WI38 (cell line): ENCODE measurements at regions not wholly inside any gene's neighbourhood (a gene's known extent, or its start where the extent isn't known, plus 50 kb on each side); places are given as distances from the start of the nearest gene placed in this dataset.
"Not testable (repeated sequence)": the region's sequence is repeated elsewhere in the genome, so short reads cannot be mapped to it uniquely, and the experiment has no call there.

ENCODE experiments used
- H3K4me3 ChIP-seq: 2 replicates; pipeline ENCODE4 v1.5.1; 2011; ENCODE audit warnings: low read depth, mild to moderate bottlenecking, control low read depth, low read length
- TF ChIP-seq, protein P1 (sequence below): IDR thresholded peaks from 2 replicates; pipeline ENCODE4 v1.5.1; 2012; ENCODE audit warnings: low read depth, mild to moderate bottlenecking, control low read depth, low read length

GRCh38 chrX:155819966-155820491 is 61.1 kb upstream of the VAMP7 start:
- TF ChIP-seq, protein P1, sequence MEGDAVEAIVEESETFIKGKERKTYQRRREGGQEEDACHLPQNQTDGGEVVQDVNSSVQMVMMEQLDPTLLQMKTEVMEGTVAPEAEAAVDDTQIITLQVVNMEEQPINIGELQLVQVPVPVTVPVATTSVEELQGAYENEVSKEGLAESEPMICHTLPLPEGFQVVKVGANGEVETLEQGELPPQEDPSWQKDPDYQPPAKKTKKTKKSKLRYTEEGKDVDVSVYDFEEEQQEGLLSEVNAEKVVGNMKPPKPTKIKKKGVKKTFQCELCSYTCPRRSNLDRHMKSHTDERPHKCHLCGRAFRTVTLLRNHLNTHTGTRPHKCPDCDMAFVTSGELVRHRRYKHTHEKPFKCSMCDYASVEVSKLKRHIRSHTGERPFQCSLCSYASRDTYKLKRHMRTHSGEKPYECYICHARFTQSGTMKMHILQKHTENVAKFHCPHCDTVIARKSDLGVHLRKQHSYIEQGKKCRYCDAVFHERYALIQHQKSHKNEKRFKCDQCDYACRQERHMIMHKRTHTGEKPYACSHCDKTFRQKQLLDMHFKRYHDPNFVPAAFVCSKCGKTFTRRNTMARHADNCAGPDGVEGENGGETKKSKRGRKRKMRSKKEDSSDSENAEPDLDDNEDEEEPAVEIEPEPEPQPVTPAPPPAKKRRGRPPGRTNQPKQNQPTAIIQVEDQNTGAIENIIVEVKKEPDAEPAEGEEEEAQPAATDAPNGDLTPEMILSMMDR: peak; percentile 45; the same call in 1 of the 2 replicates
- H3K4me3 ChIP-seq: no peak overlapping the region

GRCh38 chrX:155819525-155819924 is 61.6 kb upstream of the VAMP7 start:
- no peak overlapping the region for H3K4me3 ChIP-seq

DNA sequence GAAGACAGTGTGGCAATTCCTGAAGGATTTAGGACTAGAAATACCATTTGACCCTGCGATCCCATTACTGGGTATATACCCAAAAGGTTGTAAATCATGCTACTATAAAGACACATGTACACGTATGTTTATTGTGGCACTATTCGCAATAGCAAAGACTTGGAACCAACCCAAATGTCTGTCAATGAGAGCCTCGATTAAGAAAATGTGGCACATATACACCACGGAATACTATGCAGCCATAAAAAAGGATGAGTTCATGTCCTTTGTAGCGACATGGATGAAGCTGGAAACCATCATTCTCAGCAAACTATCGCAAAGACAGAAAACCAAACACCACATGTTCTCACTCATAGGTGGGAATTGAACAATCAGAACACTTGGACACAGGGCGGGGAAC is 66.8 kb upstream of the VAMP7 start:
- not testable (repeated sequence) for H3K4me3 ChIP-seq

More at GRCh38 chrX:155819525-155819924, 61.6 kb upstream of the VAMP7 start:
- TF ChIP-seq, protein P1: no peak

DNA sequence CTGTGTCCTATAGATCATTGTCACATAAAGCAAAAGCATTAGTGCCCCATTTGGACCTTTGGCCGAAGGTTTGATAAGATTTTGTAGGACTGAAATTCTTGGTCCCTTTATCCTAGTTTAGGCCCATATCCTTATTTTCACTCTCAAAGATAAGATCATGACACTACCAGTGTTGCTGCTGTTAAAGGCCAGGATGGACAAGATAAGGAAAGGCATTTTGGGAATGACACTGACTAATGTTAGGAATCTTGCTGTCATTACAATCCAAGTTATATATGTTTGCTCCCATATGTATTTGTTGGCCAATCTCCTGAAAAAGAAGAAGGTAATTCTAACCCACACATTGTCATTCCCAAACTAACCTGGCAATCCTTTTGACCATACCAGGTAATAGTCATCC is 101.3 kb upstream of the VAMP7 start:
- TF ChIP-seq, protein P1: no peak
- no peak overlapping the region for H3K4me3 ChIP-seq

- no peak overlapping the region for H3K4me3 ChIP-seq
- TF ChIP-seq, protein P1: no peak
Observed at GRCh38 chrX:155778844-155779553, 102.1 kb upstream of the VAMP7 start.

DNA sequence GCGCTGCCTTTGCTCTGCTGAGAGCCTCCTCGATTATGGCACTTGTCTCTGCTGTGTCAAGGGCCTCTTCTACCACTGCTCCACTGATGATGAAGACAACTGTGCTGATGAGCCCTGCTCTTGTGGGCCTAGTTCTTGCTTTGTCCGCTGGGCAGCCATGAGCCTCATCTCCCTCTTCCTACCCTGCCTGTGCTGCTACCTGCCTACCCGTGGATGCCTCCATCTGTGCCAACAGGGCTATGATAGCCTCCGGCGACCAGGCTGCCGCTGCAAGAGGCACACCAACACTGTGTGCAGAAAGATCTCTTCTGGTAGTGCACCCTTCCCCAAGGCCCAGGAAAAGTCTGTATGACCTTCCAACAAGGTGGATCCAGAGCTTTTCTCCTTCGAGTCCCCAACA is 106.8 kb upstream of the VAMP7 start:
- TF ChIP-seq, protein P1: no peak
- H3K4me3 ChIP-seq: no peak overlapping the region

- TF ChIP-seq, protein P1: no peak
- H3K4me3 ChIP-seq: peak overlapping the region; percentile 59
Observed at GRCh38 chrX:155767876-155768769, 113.0 kb upstream of the VAMP7 start.
